ENCODE measurements at regions not wholly inside any gene's neighbourhood (a gene's known extent, or its start where the extent isn't known, plus 50 kb on each side); places are given as distances from the start of the nearest gene placed in this dataset.

GRCh38 chr4:11564021-11564420 is 135.3 kb upstream of the HS3ST1 start:
- Histone ChIP-seq H3K9me3 (no peaks in the 10 kb centered on the region), H3K4me1 (no peaks in the 10 kb centered on the region), H3K27ac (no peak overlapping the region), H3K27me3 (no peaks in the 10 kb centered on the region), H3K4me3 (no peak overlapping the region), H3K36me3 (no peaks in the 10 kb centered on the region)
- intact Hi-C loops (cut with DNase I), result no loop called here
- DNase-seq, result no peak
- no peak for TF ChIP-seq POLR2A (IDR thresholded peaks at IDR 0.05)
- TF ChIP-seq CTCF (IDR thresholded peaks at IDR 0.05), result no peak
- no peak for TF ChIP-seq EP300 (IDR thresholded peaks at IDR 0.05)
- TF ChIP-seq POLR2AphosphoS5 (IDR thresholded peaks at IDR 0.05), result no peak
- 18 to 51% methylated on average over 2 of the region's 2 CpGs for WGBS, 2 donors

DNA sequence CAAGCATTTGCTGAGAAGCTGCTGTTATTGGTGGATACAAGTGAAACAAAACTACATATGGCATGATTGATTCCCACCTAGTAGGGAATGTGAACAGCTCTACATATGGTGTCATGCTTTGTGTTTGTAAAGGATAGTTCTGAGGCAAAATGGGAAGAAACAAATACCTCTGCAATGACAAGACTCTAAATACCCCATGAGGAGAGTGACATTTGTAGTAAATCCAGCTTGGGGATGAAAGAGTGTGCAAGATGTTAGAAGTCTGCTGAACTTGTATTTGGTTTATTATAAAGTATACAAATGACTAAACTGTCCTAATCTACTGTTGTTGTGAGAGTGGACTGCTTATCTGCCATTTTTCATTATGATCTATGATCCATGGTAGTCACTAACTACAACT is 120.8 kb upstream of the HS3ST1 start:
- H3K4me1 ChIP-seq, result no peaks in the 10 kb centered on the region
- intact Hi-C loops (cut with DNase I), result no loop called here
- no peak overlapping the region for H3K27ac ChIP-seq
- H3K9me3 ChIP-seq, result no peaks in the 10 kb centered on the region
- DNase-seq, result no peak
- TF ChIP-seq CTCF (IDR thresholded peaks at IDR 0.05), result no peak
- no peak for TF ChIP-seq POLR2AphosphoS5 (IDR thresholded peaks at IDR 0.05)
- no peak for TF ChIP-seq EP300 (IDR thresholded peaks at IDR 0.05)
- no peak for TF ChIP-seq POLR2A (IDR thresholded peaks at IDR 0.05)
- H3K36me3 ChIP-seq, result no peaks in the 10 kb centered on the region
- H3K27me3 ChIP-seq, result no peaks in the 10 kb centered on the region
- H3K4me3 ChIP-seq, result no peak overlapping the region

- Histone ChIP-seq H3K27me3 (no peaks in the 10 kb centered on the region), H3K36me3 (no peaks in the 10 kb centered on the region)
- WGBS, 2 donors, result 16 to 52% methylated on average over 1 of the region's 1 CpG
Measured at GRCh38 chr4:11548597-11549082, 119.9 kb upstream of the HS3ST1 start.

GRCh38 chr4:11546391-11547175 is 117.9 kb upstream of the HS3ST1 start:
- TF ChIP-seq POLR2AphosphoS5 (IDR thresholded peaks at IDR 0.05), result no peak
- no peak for DNase-seq
- 96 to 100% methylated on average over 1 of the region's 1 CpG for WGBS, 2 donors
- Histone ChIP-seq H3K27me3 (no peaks in the 10 kb centered on the region), H3K9me3 (no peaks in the 10 kb centered on the region), H3K27ac (no peak overlapping the region), H3K36me3 (no peaks in the 10 kb centered on the region), H3K4me3 (no peak overlapping the region), H3K4me1 (no peaks in the 10 kb centered on the region)
- intact Hi-C loops (cut with DNase I), result no loop called here

More at GRCh38 chr4:11548597-11549082, 119.9 kb upstream of the HS3ST1 start:
- no peak for DNase-seq
- H3K4me1 ChIP-seq, result no peaks in the 10 kb centered on the region
- H3K9me3 ChIP-seq, result no peaks in the 10 kb centered on the region
- no peak for TF ChIP-seq POLR2A (IDR thresholded peaks at IDR 0.05)
- TF ChIP-seq CTCF (IDR thresholded peaks at IDR 0.05), result no peak
- TF ChIP-seq EP300 (IDR thresholded peaks at IDR 0.05), result no peak
- TF ChIP-seq POLR2AphosphoS5 (IDR thresholded peaks at IDR 0.05), result no peak
- no peak overlapping the region for H3K4me3 ChIP-seq
- no peak overlapping the region for H3K27ac ChIP-seq
- intact Hi-C loops (cut with DNase I), result no loop called here

GRCh38 chr4:11545651-11546050 is 117.0 kb upstream of the HS3ST1 start:
- Histone ChIP-seq H3K27ac (no peak overlapping the region), H3K9me3 (no peaks in the 10 kb centered on the region), H3K36me3 (no peaks in the 10 kb centered on the region), H3K27me3 (no peaks in the 10 kb centered on the region), H3K4me3 (no peak overlapping the region), H3K4me1 (no peaks in the 10 kb centered on the region)
- DNase-seq, result no peak
- no peak for TF ChIP-seq POLR2A (IDR thresholded peaks at IDR 0.05)
- no peak for TF ChIP-seq CTCF (IDR thresholded peaks at IDR 0.05)
- TF ChIP-seq POLR2AphosphoS5 (IDR thresholded peaks at IDR 0.05), result no peak
- TF ChIP-seq EP300 (IDR thresholded peaks at IDR 0.05), result no peak
- intact Hi-C loops (cut with DNase I), result no loop called here
- 93 to 94% methylated on average over 3 of the region's 3 CpGs for WGBS, 2 donors

All from sigmoid colon (tissue), 6 donors.